ENCODE measurements at regions not wholly inside any gene's neighbourhood (a gene's known extent, or its start where the extent isn't known, plus 50 kb on each side); places are given as distances from the start of the nearest gene placed in this dataset.
A peak's percentile ranks its signal among the peaks of the same experiment; 100 is the strongest.
"Not testable (repeated sequence)": the region's sequence is repeated elsewhere in the genome, so short reads cannot be mapped to it uniquely, and the experiment has no call there.

GRCh38 chr5:92659246-92659645, 921.8 kb downstream of the NR2F1-AS1 start:
- Histone ChIP-seq H3K36me3 (replicated peaks; ENCODE audit: control insufficient read depth, insufficient read depth, low read length) (no peaks in the 10 kb centered on the region), H3K4me3 (ENCODE audit: insufficient read depth, low read depth, low read length) (no peak overlapping the region), H3K27me3 (ENCODE audit: control insufficient read depth, insufficient read depth, low read length) (no peaks in the 10 kb centered on the region)
- DNase-seq = no peak

GRCh38 chr5:92654601-92655000, 926.4 kb downstream of the NR2F1-AS1 start:
- not testable (repeated sequence) for H3K27me3 ChIP-seq (ENCODE audit: control insufficient read depth, insufficient read depth, low read length); H3K36me3 ChIP-seq (replicated peaks; ENCODE audit: control insufficient read depth, insufficient read depth, low read length); H3K4me3 ChIP-seq (ENCODE audit: insufficient read depth, low read depth, low read length); DNase-seq

- no peak for DNase-seq
- Histone ChIP-seq H3K36me3 (replicated peaks; ENCODE audit: control insufficient read depth, insufficient read depth, low read length) (no peaks in the 10 kb centered on the region), H3K4me3 (ENCODE audit: insufficient read depth, low read depth, low read length) (no peak overlapping the region), H3K27me3 (ENCODE audit: control insufficient read depth, insufficient read depth, low read length) (no peaks in the 10 kb centered on the region)
Measured at GRCh38 chr5:92653730-92654461, 927.1 kb downstream of the NR2F1-AS1 start.

GRCh38 chr5:92652756-92653155, 928.3 kb downstream of the NR2F1-AS1 start:
- no peak for DNase-seq
- no peaks in the 10 kb centered on the region for H3K27me3 ChIP-seq (ENCODE audit: control insufficient read depth, insufficient read depth, low read length)
- no peaks in the 10 kb centered on the region for H3K36me3 ChIP-seq (replicated peaks; ENCODE audit: control insufficient read depth, insufficient read depth, low read length)
- H3K4me3 ChIP-seq (ENCODE audit: insufficient read depth, low read depth, low read length) = no peak overlapping the region

GRCh38 chr5:92644266-92644886, 936.6 kb downstream of the NR2F1-AS1 start:
- H3K36me3 ChIP-seq (replicated peaks; ENCODE audit: control insufficient read depth, insufficient read depth, low read length) = no peaks in the 10 kb centered on the region
- H3K4me3 ChIP-seq (ENCODE audit: insufficient read depth, low read depth, low read length) = no peak overlapping the region
- DNase-seq = no peak
- H3K27me3 ChIP-seq (ENCODE audit: control insufficient read depth, insufficient read depth, low read length) = no peaks in the 10 kb centered on the region

- no peak overlapping the region for H3K4me3 ChIP-seq (ENCODE audit: insufficient read depth, low read depth, low read length)
- no peaks in the 10 kb centered on the region for H3K36me3 ChIP-seq (replicated peaks; ENCODE audit: control insufficient read depth, insufficient read depth, low read length)
- no peak for DNase-seq
- H3K27me3 ChIP-seq (ENCODE audit: control insufficient read depth, insufficient read depth, low read length) = no peaks in the 10 kb centered on the region
Measured at GRCh38 chr5:92641031-92641962, 939.7 kb downstream of the NR2F1-AS1 start.

GRCh38 chr5:92640340-92640739, 940.7 kb downstream of the NR2F1-AS1 start:
- Histone ChIP-seq H3K4me3 (ENCODE audit: insufficient read depth, low read depth, low read length) (no peak overlapping the region), H3K36me3 (replicated peaks; ENCODE audit: control insufficient read depth, insufficient read depth, low read length) (no peaks in the 10 kb centered on the region), H3K27me3 (ENCODE audit: control insufficient read depth, insufficient read depth, low read length) (no peaks in the 10 kb centered on the region)
- no peak for DNase-seq

- Histone ChIP-seq H3K27me3 (ENCODE audit: control insufficient read depth, insufficient read depth, low read length) (no peaks in the 10 kb centered on the region), H3K36me3 (replicated peaks; ENCODE audit: control insufficient read depth, insufficient read depth, low read length) (no peaks in the 10 kb centered on the region), H3K4me3 (ENCODE audit: insufficient read depth, low read depth, low read length) (no peak overlapping the region)
- no peak for DNase-seq
Measured at GRCh38 chr5:92637960-92638359, 943.1 kb downstream of the NR2F1-AS1 start.

GRCh38 chr5:92637247-92637646, 943.8 kb downstream of the NR2F1-AS1 start:
- Histone ChIP-seq H3K4me3 (ENCODE audit: insufficient read depth, low read depth, low read length) (no peak overlapping the region), H3K36me3 (replicated peaks; ENCODE audit: control insufficient read depth, insufficient read depth, low read length) (no peaks in the 10 kb centered on the region), H3K27me3 (ENCODE audit: control insufficient read depth, insufficient read depth, low read length) (no peaks in the 10 kb centered on the region)
- DNase-seq = no peak

- no peak overlapping the region for H3K4me3 ChIP-seq (ENCODE audit: insufficient read depth, low read depth, low read length)
- DNase-seq = no peak
- no peaks in the 10 kb centered on the region for H3K36me3 ChIP-seq (replicated peaks; ENCODE audit: control insufficient read depth, insufficient read depth, low read length)
- H3K27me3 ChIP-seq (ENCODE audit: control insufficient read depth, insufficient read depth, low read length) = no peaks in the 10 kb centered on the region
Measured at GRCh38 chr5:92635001-92635461, 946.0 kb downstream of the NR2F1-AS1 start.

GRCh38 chr5:92633875-92634487, 947.0 kb downstream of the NR2F1-AS1 start:
- Histone ChIP-seq H3K36me3 (replicated peaks; ENCODE audit: control insufficient read depth, insufficient read depth, low read length) (no peaks in the 10 kb centered on the region), H3K27me3 (ENCODE audit: control insufficient read depth, insufficient read depth, low read length) (no peaks in the 10 kb centered on the region), H3K4me3 (ENCODE audit: insufficient read depth, low read depth, low read length) (no peak overlapping the region)
- no peak for DNase-seq

GRCh38 chr5:92633176-92633575, 947.8 kb downstream of the NR2F1-AS1 start:
- Histone ChIP-seq H3K36me3 (replicated peaks; ENCODE audit: control insufficient read depth, insufficient read depth, low read length) (no peaks in the 10 kb centered on the region), H3K27me3 (ENCODE audit: control insufficient read depth, insufficient read depth, low read length) (no peaks in the 10 kb centered on the region), H3K4me3 (ENCODE audit: insufficient read depth, low read depth, low read length) (no peak overlapping the region)
- DNase-seq = no peak

GRCh38 chr5:92631237-92631701, 949.8 kb downstream of the NR2F1-AS1 start:
- not testable (repeated sequence) for H3K4me3 ChIP-seq (ENCODE audit: insufficient read depth, low read depth, low read length); H3K27me3 ChIP-seq (ENCODE audit: control insufficient read depth, insufficient read depth, low read length); DNase-seq; H3K36me3 ChIP-seq (replicated peaks; ENCODE audit: control insufficient read depth, insufficient read depth, low read length)

- Histone ChIP-seq H3K36me3 (replicated peaks; ENCODE audit: control insufficient read depth, insufficient read depth, low read length) (no peaks in the 10 kb centered on the region), H3K27me3 (ENCODE audit: control insufficient read depth, insufficient read depth, low read length) (no peaks in the 10 kb centered on the region), H3K4me3 (ENCODE audit: insufficient read depth, low read depth, low read length) (no peak overlapping the region)
- DNase-seq = peak; percentile 6
Measured at GRCh38 chr5:92629574-92629973, 951.4 kb downstream of the NR2F1-AS1 start.
